GM19240 (cell line): ENCODE measurements at regions not wholly inside any gene's neighbourhood (a gene's known extent, or its start where the extent isn't known, plus 50 kb on each side); places are given as distances from the start of the nearest gene placed in this dataset.

Experiments
- DNase-seq: peaks from one replicate; pipeline ENCODE4 v3.0.0; 2011; ENCODE audit warnings: low spot score; ENCODE audit not compliant: insufficient read length

DNA sequence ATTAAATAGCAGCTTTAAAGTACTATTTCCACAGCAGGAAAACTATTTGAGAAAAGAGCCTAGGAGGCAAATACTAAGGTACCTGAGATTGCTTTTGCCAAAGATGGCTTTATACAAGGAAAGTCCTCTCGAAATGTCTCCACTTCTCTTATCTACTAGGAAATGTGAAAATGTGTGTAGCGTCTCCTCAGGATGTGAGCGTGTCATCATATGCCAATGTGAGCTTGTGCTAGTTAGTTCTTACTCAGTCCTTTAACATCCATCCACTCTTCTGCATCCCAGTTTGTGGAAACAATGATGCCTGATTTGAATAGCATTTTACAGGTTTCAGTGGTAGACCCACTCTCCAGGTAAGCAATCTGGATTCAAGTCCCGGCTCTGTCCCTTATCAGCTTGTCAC is 421.0 kb downstream of the DYNC2H1 start:
- DNase-seq = no peak

DNA sequence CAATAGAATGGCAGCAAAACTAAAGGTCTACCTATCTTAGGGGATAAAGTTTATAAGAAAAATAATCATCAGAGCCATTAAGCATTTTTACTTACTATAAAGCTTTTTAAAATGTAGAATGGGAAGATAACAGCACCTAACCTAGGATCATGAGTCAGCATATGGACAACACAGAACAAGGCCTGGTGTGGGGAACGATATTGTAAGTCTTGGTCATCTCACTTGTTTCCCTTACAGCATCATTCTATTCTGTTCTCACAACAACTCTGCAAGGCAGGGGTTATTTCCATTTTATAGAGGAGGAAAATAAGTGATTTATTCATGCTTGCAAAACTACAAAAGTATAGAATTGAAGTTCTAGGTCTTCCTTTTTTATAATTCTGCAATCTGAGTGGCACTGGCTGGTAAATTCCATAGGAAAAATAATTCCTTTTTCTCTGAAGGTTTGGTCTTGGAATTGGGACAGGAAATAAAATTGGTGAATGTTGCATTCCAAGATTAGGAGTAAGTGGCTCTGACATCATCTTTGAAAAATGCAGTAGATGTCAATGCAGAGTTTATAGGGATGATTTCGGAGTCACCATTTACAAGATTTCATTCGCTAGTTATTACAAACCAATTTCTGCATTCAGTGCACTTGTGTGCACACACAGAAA is 423.0 kb downstream of the DYNC2H1 start:
- no peak for DNase-seq

DNA sequence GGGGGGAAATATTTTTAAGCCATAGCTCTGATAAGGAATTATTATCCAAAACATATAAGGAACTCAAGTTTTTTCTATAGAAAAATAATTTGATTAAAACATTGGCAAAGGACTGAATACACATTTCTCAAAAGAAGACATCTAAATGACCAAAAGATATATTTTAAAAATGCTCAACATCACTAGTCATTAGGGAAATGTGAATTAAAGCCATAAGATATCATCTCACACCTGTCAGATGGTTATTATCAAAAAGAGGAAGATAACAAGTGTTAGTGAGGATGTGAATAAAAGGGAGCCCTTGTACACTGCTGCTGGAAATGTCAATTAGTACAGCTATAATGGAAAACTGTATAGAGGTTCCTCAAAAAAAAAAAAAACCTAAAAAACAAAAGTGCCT is 425.0 kb downstream of the DYNC2H1 start:
- DNase-seq = no peak

DNA sequence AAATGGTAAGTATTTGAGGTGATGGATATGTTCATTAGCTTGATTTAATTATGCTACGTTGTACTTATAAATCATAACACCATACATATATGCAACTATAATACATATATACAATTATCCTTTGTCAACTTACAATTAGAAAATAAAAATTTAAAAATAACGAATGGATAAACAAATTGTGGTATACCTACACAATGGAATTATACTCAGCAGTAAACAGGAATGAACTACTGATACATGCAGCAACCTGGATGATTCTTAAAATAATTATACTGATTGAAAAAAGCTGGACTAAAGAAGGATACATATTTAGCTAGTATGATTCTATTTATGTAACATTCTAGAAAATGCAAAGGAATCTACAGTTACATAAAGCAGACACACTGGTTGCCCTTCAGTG is 425.7 kb downstream of the DYNC2H1 start:
- DNase-seq = no peak

DNA sequence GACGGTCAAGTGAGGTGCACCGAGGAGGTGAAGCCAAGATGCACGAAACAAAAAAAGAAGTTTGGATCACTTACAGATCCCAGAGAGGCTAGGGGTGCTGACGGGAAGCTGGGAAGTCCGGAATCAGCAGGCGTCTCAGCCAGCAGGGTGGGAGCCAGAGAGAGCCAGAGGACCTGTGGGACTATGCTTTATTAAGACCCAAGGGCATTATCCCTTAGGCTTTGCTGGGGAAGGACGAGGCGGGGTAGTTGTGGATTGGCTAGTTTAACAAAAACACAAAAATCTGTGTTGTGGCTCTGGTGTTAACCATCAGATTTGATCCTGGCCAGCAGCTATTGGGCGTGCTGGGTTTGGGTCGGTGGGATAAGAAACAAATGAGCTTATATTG is 427.1 kb downstream of the DYNC2H1 start:
- DNase-seq = no peak

DNA sequence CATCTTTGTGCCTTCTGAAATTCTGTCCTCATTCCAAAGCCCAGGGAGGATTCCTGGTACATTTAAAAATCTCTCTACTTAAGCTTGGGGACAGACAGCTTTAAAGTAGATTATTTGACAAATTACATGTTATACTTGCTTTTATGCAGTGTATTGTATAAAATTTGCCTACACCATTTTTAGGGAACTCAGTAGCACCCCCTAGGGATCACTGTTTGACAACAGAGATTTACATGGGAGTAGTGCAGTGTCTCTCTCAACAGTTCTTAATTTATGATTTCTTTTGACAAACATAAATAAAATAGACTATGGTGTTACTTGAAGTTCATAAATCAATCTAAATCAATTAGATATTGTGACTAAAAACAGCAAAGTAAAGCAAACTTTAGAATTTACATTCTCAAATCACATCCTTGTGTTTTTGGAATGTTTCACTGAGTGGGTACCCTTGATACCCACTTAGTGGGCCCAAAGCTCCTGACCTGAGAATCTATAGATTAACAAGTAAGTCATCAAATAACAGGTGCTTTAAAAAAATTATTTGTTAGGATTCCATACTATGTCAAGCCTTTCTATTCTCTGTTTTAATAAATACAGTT is 428.8 kb downstream of the DYNC2H1 start:
- DNase-seq = no peak

DNA sequence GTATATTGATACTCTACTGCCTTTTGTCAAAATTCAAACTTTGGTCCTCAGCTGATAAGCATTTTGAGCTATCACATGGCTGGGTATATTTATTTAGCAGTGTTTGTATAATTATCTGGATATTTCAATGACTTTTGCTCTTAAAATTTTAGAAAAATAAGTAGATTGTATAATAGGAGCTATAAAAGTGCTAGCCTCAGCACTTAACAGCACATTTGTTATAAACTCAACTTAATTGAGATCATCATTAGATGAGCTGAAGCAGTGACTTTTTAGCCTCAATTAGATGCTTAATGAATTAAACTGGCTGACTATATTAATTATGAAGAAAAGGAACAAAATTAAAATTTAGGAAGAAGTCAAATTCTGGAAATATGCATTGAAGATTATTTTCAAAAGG is 429.9 kb downstream of the DYNC2H1 start:
- no peak for DNase-seq

DNA sequence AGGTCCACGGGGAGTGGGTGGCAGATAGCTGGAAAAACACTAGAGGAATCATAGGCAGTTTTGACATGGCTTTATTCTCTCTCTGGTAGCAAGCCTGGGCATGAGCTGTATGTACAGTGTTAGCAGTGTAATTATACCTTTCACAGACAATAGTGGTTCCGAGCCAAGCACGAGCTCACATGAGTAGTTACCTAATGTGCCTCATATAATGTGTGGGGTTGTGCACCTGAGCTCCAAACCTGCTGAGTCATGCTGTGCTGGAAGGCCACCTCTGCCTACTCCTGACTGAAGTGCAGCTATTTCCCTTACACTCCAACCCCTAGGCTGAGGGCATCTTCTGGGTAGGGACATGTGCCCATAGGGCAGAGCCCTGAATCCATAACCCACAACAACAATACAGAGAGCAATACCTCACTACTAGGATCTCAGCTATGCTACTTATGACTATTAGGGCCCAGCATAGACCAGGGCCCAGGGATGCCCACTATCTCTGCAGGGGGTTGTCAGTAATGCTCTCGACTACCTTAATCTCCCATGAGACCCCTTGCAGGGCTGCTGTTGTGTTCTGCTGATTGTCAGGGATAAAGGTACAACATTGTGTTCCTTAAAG is 432.1 kb downstream of the DYNC2H1 start:
- no peak for DNase-seq

DNA sequence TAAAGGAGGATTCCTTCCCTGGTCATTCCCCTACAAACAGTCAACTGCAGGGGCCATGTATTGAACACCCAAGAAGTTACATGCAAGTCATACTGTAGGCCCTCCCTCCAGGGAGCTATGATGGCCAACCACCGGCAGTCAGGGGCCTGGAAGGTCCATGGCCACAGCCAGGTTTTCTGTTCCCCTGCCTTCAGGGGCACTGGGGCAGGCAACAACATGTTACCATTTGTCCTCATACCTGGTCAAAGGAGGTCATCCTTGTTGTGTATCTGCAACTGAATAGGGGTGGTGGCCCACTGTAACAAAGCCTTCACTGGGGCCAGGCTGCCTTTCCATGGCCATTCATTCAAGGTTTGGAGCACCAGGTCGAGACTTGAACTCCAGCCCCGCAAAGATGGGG is 433.6 kb downstream of the DYNC2H1 start:
- no peak for DNase-seq

DNA sequence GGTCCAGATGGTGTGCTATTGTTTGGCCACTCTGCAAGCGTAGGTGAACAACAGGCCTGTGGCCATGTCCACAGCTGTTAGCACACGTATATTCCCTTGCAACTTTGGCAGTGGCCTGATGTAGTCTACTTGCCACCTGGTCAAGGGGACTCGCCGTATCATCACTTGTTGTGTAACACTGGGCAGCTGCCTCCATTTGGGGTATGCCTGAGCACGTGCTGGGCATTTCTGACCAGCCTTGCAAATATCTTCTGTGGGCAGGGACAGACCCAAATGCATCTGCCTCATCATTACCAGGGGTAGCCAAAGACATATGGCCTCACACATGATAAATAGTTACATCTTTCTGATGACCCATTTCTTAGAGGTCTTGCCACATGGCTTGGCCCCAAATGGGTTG is 434.2 kb downstream of the DYNC2H1 start:
- DNase-seq = no peak

DNA sequence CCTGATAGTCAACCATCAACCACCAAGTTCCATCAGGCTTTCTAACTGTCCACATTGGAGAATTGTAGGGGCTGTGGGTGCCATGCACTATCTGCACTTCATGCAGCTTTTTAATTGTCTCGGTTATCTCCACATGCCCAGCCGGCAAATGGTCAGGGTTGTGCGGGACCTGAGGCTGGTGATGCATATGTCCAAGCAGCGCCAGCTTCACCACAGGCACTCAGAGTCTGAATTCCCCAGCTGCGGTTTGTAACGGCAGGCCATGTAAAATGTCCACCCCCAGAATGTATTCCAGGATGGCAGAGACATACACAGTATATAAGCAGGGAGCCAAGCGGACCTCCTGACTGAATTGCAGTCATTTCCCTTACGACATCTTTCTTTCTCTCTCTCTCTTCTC is 435.6 kb downstream of the DYNC2H1 start:
- no peak for DNase-seq

DNA sequence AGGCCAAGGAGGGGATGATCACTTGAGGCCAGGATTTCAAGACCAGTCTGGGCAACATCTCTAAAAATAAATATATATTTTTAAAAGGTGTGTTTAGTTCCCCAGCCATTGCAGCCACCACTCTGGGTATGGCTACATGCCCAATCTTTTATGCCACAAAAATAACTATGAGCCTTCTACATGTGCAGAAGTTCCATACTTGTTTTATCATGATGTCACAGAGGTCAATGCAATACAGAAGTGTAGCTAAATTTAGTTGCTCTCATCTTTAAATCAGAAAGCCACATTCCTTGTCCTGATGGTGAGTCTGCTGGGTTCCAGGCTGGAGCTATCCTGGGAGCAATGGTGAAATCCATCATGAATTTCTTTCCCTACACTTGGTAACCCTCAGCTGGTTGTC is 436.3 kb downstream of the DYNC2H1 start:
- DNase-seq = no peak

DNA sequence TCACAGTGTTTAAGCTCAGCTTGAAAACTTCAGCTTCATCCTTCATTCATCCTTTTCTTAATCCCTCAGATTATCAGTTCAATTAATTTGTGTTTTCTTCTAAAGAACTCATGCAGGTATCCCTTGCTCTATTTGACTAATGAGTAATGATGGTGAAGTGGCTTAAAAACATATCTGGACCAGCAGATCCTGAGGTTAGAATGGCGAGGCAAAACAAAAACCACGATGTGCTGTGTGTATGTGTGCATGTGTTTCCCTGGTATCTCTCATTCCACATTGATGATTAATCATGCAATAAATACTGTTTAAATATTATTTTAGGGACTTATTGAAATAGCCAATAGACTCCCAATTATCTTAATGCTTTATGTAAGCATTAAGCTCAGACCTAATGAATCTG is 437.0 kb downstream of the DYNC2H1 start:
- no peak for DNase-seq

DNA sequence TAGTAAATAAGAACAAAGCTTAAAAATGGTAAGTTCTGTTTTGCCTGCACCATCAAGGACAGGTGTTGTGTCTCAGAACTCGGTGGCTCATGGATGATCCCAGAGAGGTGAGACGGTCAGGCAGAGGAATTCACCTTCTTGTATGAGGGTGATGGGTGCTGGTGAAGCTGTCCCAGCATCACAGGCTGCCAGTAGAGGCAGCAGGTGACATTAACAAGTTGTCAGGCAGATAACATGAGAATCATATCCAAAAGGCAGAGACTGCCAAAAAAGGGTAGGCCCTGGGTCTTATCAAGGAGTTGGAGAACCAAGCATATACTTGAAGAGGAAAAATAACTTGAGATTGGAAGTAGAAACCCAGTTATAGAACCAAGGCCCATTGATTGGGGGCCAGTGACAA is 437.8 kb downstream of the DYNC2H1 start:
- no peak for DNase-seq

DNA sequence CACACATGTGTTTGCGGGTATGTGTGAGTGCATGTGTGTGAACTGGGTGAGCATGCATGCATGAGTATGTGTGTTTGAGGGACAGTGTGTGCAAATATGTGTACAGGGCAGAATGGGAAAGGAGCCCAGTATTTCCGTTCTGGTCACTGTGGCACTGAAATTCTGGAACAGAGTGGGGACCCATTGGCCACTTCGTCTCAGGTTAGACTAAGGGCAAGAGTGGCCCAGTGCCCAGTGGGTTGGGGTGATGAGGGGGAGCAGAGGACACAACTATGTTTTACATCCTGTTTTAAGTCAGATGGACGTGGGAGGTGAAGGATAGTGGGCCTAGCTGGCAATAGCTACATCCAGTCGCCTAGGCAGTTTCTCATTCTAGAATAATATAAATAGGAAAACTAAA is 438.5 kb downstream of the DYNC2H1 start:
- DNase-seq = no peak

DNA sequence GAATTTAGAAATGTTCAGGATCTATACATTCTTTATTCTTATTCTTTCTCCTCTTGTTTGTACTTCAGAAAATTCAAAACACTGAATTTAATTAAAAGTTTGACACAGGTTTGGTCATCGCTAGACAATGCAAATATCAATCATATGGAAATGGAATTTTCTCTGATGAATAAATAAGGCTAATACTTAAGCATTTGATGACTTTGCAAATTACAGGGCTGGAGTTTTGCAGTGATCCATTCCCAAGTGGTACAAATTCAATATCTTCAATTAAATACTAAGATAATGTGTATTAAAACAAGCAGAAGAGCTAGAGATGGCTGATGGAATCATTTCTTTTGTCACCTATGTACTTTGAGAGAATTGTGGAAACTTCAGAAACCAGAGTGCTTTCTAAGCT is 439.6 kb downstream of the DYNC2H1 start:
- DNase-seq = no peak

DNA sequence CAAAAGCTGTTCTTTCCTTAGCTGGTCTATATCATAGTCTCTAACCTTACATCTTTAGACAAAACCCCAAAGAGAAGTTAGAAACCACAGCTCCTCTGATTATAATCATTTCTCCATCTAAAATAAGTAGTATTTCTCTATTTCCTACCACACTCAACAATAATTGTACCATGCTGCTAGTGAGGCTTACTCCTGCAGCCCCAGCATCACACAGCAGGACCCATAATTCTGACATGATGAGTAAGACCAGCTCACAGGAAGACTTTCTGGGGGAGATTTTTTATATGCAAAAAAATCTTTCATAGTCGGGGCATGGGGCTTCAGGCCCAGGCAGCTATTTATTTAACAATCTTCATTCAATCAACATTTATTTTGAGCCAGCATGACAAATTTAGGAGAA is 441.6 kb downstream of the DYNC2H1 start:
- DNase-seq = no peak

DNA sequence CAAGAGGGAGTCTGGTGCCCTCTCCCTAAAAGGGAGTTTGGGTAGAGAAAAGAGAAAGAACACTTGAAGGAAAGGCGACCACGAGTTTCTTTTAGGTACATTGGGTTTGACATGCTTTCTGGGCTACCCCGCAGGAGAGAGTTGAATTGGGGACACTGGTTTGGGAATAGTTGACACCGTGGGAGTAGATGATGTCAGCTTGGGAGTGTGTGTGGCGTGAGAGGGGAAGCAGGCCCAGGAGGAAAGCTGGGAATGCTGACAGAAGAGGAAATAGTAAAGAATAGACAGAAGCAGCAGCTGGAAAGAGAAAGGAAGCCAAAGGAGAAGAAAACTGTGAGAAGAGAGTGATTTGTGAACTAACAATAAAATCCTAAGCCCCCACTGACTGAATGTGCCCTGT is 442.9 kb downstream of the DYNC2H1 start:
- no peak for DNase-seq

DNA sequence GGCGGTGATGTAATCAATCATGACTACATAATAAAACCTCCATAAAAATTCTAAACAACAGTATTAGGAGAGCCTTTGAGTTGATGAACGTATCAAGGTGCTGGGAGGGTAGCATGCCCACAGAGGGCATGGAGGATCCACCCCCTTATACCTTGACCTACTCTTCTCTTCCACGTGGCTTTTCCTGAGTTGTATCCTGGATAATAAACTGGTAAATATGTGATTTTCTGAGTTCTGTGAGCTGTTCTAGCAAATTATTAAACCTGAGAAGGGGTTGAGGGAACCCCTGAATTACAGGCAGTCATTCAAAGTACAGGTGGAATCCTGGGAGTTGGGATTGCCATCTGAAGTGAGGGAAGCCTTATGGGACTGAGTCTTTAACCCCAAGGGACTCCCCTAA is 446.9 kb downstream of the DYNC2H1 start:
- DNase-seq = no peak

DNA sequence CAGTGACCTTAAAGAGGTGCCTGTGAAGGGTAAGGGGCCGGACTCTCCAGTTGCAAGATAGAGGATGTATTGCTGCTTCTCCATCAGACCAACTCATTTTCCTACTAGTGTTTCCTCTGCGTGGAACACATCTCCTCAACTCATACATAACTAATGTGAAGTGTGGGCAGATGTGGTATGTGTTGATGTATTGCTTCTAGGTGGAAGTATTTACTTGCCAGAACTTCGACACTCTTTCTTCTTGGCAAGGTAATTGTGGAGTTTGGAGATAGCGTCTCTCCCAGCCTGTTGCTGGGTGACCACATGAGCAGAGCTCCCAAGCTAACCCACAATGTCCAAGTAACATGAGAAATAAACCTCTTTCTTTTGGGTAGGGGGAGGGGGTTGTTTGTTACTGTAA is 456.9 kb downstream of the DYNC2H1 start:
- DNase-seq = no peak

DNA sequence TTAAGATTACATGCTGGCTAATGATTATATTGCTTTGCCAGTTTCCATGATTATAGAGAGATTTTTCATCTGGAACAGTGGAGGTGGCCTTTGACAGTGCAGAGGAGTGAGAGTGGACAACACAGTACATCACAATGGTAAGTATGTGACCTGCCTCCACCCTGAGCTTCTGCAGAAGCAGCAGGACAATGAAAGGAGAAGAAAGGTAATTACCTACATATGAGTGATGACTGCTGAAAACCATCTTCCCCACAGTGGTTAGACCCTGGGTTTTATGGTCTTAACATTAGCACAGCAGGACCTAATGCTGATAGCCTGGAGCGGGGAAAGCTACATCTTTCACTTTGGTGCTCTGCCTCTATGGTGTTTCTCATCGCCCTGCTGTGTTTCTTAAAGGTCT is 454.7 kb upstream of the DDI1 start:
- no peak for DNase-seq

DNA sequence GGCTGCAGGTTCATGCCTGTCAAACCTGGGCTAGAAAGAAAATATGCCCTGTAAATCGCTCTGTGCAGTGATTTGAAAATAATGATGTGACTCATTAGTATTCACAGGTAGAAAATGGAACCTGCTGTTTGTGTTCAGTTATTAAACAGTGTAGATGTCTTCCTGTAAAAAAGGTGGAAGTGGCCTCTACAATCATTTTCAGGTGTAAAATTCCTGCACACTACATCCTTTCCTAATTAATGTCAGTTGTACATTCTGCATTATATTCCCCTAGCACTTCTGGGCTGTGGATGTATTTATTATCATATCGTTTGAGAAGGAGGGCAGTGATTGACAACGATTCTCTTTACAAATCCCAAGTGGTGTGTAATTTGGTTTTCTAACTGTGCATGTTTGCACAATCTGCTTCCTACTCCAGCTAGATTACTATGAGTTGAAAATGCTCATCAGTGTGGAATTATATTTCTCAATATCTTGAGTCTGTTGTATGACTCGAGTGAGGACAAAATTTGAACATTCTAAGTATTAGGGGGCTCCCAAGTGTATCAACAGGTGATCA is 454.0 kb upstream of the DDI1 start:
- DNase-seq = no peak

DNA sequence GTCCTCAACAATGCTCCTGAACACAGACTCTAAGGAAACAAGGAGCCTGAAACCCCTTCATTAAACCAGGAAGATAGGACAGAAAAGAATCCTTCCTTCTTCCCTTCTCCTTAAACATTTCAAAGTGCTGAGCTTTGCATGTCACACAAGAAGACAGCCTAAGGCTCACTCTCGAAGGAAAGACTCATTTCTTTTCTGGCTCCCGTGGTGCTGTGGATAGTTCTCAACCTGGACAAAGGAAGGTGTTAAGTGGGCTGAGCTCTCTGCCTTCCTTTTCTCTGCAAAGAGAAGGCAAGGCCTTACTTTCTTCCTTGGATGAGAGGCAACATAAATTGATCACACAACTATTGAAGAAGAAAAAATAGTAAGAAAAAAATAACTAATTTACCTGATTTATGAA is 452.4 kb upstream of the DDI1 start:
- DNase-seq = no peak
